Transverse colon (tissue), 4 donors: ENCODE measurements at regions not wholly inside any gene's neighbourhood (a gene's known extent, or its start where the extent isn't known, plus 50 kb on each side); places are given as distances from the start of the nearest gene placed in this dataset.

Source experiments
- DNase-seq: peaks from one replicate; pipeline ENCODE4 v3.0.0-alpha.2; 2019
- H3K27ac ChIP-seq, 4 donors: fragments of 200-600 bp; sonication (generic); 2 replicates each; pipeline ENCODE4 v1.5.1; 2016 to 2018; ENCODE audit warnings: inconsistent platforms in 4 of 4
- H3K27me3 ChIP-seq: fragments of 200-600 bp; sonication (generic); 2 replicates; pipeline ENCODE4 v1.5.1; 2017; ENCODE audit warnings: inconsistent platforms
- H3K36me3 ChIP-seq, 4 donors: fragments of 200-600 bp; sonication (generic); 2 replicates each; pipeline ENCODE4 v1.5.1; 2017 to 2019; ENCODE audit warnings: inconsistent platforms in 4 of 4
- H3K4me1 ChIP-seq, 4 donors: fragments of 200-600 bp; sonication (generic); 2 replicates each; pipeline ENCODE4 v1.5.1; 2017 to 2020; ENCODE audit warnings: inconsistent platforms in 4 of 4
- H3K4me3 ChIP-seq, 4 donors: fragments of 200-600 bp; sonication (generic); 1 replicate in 1 of 4; 2 replicates in 3 of 4; pipeline versions ENCODE4 v1.5.1 to v1.6.1; 2017 to 2019; ENCODE audit warnings: inconsistent platforms in 4 of 4
- H3K9me3 ChIP-seq, 2 donors: fragments of 200-600 bp; sonication (generic); 2 replicates each; pipeline ENCODE4 v1.5.1; 2017 to 2019; ENCODE audit warnings: inconsistent platforms in 2 of 2
- CTCF ChIP-seq, 5 experiments: fragments of 200-600 bp in 3 of 5; fragments of 450-650 bp in 2 of 5; sonication (generic) in 3 of 5; IDR thresholded peaks; 1 replicate in 2 of 5; 2 replicates in 3 of 5; pipeline ENCODE4 v1.5.1; 2016 to 2017; ENCODE audit warnings: antibody characterized with exemption in 5 of 5, inconsistent platforms in 3 of 5, mild to moderate bottlenecking in 2 of 5, moderate library complexity in 1 of 5
- EP300 ChIP-seq: sonication (generic); formaldehyde crosslinking; IDR thresholded peaks from one replicate; pipeline ENCODE4 v1.6.1; 2017; ENCODE audit warnings: antibody characterized with exemption, low read depth
- POLR2A ChIP-seq: fragments of 450-650 bp; IDR thresholded peaks from one replicate; pipeline ENCODE4 v1.6.1; 2016; ENCODE audit warnings: antibody characterized with exemption, mild to moderate bottlenecking, moderate library complexity
- POLR2AphosphoS5 ChIP-seq, 3 donors: sonication (generic); formaldehyde crosslinking; IDR thresholded peaks; one replicate each; pipeline ENCODE4 v1.6.1; 2016; ENCODE audit warnings: antibody characterized with exemption in 3 of 3
- WGBS, 2 donors: methylation state at CpG; one replicate each; pipeline ENCODE4 v1.1.5; 2018; ENCODE audit warnings: low coverage in 1 of 2; 5-methylcytosine and 5-hydroxymethylcytosine counted together
- in situ Hi-C, 4 donors: fragments of 200-750 bp; cut with MboI; loops; one replicate each; pipeline versions ENCODE4 v1.15.0 to v1.15.1; 2017; ENCODE audit warnings: low sequenced_read_pairs in 3 of 4, low pct_ligation_motif_present in 1 of 4, low pct_unique_long_range_greater_than_20kb in 1 of 4
- intact Hi-C: fragments of 100-400 bp; cut with DNase I; formaldehyde crosslinking; loops from one replicate; pipeline ENCODE4 v1.15.1; 2023; ENCODE audit warnings: low total_unique reads

GRCh38 chr4:90027565-90027964, 99.6 kb upstream of the CCSER1 start:
- WGBS, 2 donors = 32 to 48% methylated on average over 2 of the region's 2 CpGs
- Histone ChIP-seq H3K4me3 (no peak overlapping the region), H3K27me3 (no peaks in the 10 kb centered on the region), H3K36me3 (no peaks in the 10 kb centered on the region), H3K27ac (no peak overlapping the region), H3K9me3 (no peaks in the 10 kb centered on the region), H3K4me1 (no peaks in the 10 kb centered on the region)
- TF ChIP-seq CTCF (IDR thresholded peaks at IDR 0.05) (no peak), POLR2A (no peak), EP300 (no peak)
- no peak for DNase-seq
- intact Hi-C loops (no loop called here), in situ Hi-C loops (no loop called here)

- no peaks in the 10 kb centered on the region for H3K27me3 ChIP-seq
- no peak for DNase-seq
- H3K9me3 ChIP-seq = no peaks in the 10 kb centered on the region
- no peaks in the 10 kb centered on the region for H3K4me1 ChIP-seq
- in situ Hi-C loops = no loop called here
- no peaks in the 10 kb centered on the region for H3K36me3 ChIP-seq
- no peak overlapping the region for H3K27ac ChIP-seq
- intact Hi-C loops = no loop called here
- TF ChIP-seq EP300 (no peak), CTCF (IDR thresholded peaks at IDR 0.05) (no peak), POLR2A (no peak), POLR2AphosphoS5 (IDR thresholded peaks at IDR 0.05) (no peak)
- 89 to 96% methylated on average over 2 of the region's 2 CpGs for WGBS, 2 donors
- H3K4me3 ChIP-seq = no peak overlapping the region
Measured at GRCh38 chr4:90028460-90028859, 98.7 kb upstream of the CCSER1 start.

GRCh38 chr4:90030202-90030601, 97.0 kb upstream of the CCSER1 start:
- TF ChIP-seq EP300 (no peak), POLR2AphosphoS5 (IDR thresholded peaks at IDR 0.05) (no peak), CTCF (IDR thresholded peaks at IDR 0.05) (no peak), POLR2A (no peak)
- in situ Hi-C loops (no loop called here), intact Hi-C loops (no loop called here)
- H3K36me3 ChIP-seq = no peaks in the 10 kb centered on the region
- 60 to 86% methylated on average over 1 to 3 of the region's 3 CpGs for WGBS, 2 donors
- H3K4me1 ChIP-seq = no peaks in the 10 kb centered on the region
- no peaks in the 10 kb centered on the region for H3K27me3 ChIP-seq
- H3K9me3 ChIP-seq = no peaks in the 10 kb centered on the region
- H3K27ac ChIP-seq = no peak overlapping the region
- H3K4me3 ChIP-seq = no peak overlapping the region
- DNase-seq = no peak

- 52 to 55% methylated on average over 2 to 3 of the region's 3 CpGs for WGBS, 2 donors
- Histone ChIP-seq H3K4me1 (no peaks in the 10 kb centered on the region), H3K27ac (no peak overlapping the region), H3K36me3 (no peaks in the 10 kb centered on the region), H3K4me3 (no peak overlapping the region), H3K9me3 (no peaks in the 10 kb centered on the region), H3K27me3 (no peaks in the 10 kb centered on the region)
- in situ Hi-C loops (no loop called here), intact Hi-C loops (no loop called here)
- peak in 1 of 5 experiments; percentile 20 for TF ChIP-seq CTCF (IDR thresholded peaks at IDR 0.05)
- TF ChIP-seq POLR2AphosphoS5 (IDR thresholded peaks at IDR 0.05) = no peak
- TF ChIP-seq POLR2A = no peak
- no peak for DNase-seq
Measured at GRCh38 chr4:90030953-90031352, 96.2 kb upstream of the CCSER1 start.
